K562 (cell line): ENCODE measurements at regions not wholly inside any gene's neighbourhood (a gene's known extent, or its start where the extent isn't known, plus 50 kb on each side); places are given as distances from the start of the nearest gene placed in this dataset.
A peak's percentile ranks its signal among the peaks of the same experiment; 100 is the strongest.

Experiments
- ELF2 ChIP-seq: fragments of 250-450 bp; sonication (Bioruptor Pico); IDR thresholded peaks from 2 replicates; pipeline ENCODE4 v1.5.0; 2021; ENCODE audit warnings: mild to moderate bottlenecking
- EZH2 ChIP-seq: IDR thresholded peaks from 2 replicates; pipeline ENCODE4 v1.6.1; 2012; ENCODE audit warnings: low read depth, mild to moderate bottlenecking, inconsistent platforms, low read length, borderline replicate concordance
- IRF2 ChIP-seq: sonication (generic); formaldehyde crosslinking; IDR thresholded peaks from 2 replicates; pipeline ENCODE4 v1.8.1; 2022; ENCODE audit warnings: mild to moderate bottlenecking, missing genetic modification reagents
- MCM3 ChIP-seq: fragments of 450-650 bp; IDR thresholded peaks from 2 replicates; pipeline ENCODE4 v1.6.1; 2016
- RBFOX2 ChIP-seq: fragments of 200-400 bp; formaldehyde crosslinking; IDR thresholded peaks from 2 replicates; pipeline ENCODE4 v1.6.1; 2017; ENCODE audit warnings: low read depth, mild to moderate bottlenecking, low read length, moderate library complexity
- SAP30 ChIP-seq: fragments of 200-600 bp; sonication (generic); IDR thresholded peaks from 2 replicates; pipeline ENCODE4 v1.6.1; 2012; ENCODE audit warnings: borderline replicate concordance, low read depth, mild to moderate bottlenecking, moderate library complexity, low read length, control low read depth, inconsistent platforms; ENCODE audit not compliant: insufficient read depth, poor library complexity, severe bottlenecking
- TAL1 ChIP-seq: fragments of 450-650 bp; IDR thresholded peaks from 2 replicates; pipeline ENCODE4 v1.6.1; 2016; ENCODE audit warnings: mild to moderate bottlenecking
- TSC22D4 ChIP-seq: fragments of 450-650 bp; IDR thresholded peaks from 2 replicates; pipeline ENCODE4 v1.6.1; 2016; ENCODE audit warnings: missing genetic modification characterization, missing biosample characterization, control low read depth
- ZBED1 ChIP-seq: IDR thresholded peaks from 2 replicates; pipeline ENCODE4 v1.6.1; 2014
- ZNF133 ChIP-seq: fragments of 250-450 bp; sonication (Bioruptor Pico); IDR thresholded peaks from 2 replicates; pipeline ENCODE4 v1.4.0; 2020; ENCODE audit warnings: mild to moderate bottlenecking
- TF ChIP-seq, protein P1 (sequence below): fragments of 250-450 bp; sonication (Bioruptor Pico); IDR thresholded peaks from 2 replicates; pipeline ENCODE4 v1.4.0; 2020
- TF ChIP-seq, protein P2 (sequence below): fragments of 450-650 bp; IDR thresholded peaks from 2 replicates; pipeline ENCODE4 v1.6.1; 2016; ENCODE audit warnings: low read depth
- TF ChIP-seq, protein P3 (sequence below): fragments of 250-450 bp; sonication (Bioruptor Pico); IDR thresholded peaks from 2 replicates; pipeline ENCODE4 v1.5.1; 2021; ENCODE audit warnings: mild to moderate bottlenecking

DNA sequence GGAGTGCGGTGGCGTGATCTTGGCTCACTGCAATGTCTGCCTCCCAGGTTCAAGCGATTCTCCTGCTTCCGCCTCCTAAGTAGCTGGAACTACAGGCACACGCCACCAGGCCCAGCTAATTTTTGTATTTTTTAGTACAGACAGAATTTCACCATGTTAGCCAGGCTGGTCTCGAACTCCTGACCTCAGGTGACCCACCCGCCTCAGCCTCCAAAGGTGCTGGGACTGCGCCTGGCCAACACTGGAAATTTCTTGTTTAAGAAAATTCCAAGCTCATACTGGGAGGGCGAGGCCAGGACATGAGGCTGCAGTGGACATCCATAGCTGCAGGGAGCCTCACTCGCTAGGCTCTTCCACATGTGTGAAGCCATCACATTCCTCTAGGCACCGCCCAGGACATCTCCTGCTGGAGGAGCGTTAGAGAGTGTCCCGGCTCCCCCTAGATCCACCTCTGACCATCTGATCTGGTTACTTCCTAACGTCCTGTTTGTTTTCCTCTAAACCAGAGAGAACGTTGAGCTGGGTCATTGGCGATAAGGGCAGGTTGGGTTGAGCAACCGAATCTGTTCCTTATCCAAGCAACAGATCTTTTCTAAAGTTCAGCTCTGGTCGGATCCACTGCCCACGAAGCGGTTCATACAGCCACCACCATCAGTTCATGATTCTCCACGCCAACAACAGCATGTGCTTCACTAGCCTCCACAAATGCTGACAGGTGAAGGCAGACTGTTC, 108.2 kb upstream of the MED13L start (continued):
- peak; percentile 85 for TF ChIP-seq TAL1
- peak; percentile 53; the same call in 1 of the 2 replicates for TF ChIP-seq RBFOX2
- no peak for TF ChIP-seq SAP30
- TF ChIP-seq IRF2 (CRISPR knock-in tag): no peak
- no peak for TF ChIP-seq TSC22D4 (tag)
- TF ChIP-seq, protein P1, sequence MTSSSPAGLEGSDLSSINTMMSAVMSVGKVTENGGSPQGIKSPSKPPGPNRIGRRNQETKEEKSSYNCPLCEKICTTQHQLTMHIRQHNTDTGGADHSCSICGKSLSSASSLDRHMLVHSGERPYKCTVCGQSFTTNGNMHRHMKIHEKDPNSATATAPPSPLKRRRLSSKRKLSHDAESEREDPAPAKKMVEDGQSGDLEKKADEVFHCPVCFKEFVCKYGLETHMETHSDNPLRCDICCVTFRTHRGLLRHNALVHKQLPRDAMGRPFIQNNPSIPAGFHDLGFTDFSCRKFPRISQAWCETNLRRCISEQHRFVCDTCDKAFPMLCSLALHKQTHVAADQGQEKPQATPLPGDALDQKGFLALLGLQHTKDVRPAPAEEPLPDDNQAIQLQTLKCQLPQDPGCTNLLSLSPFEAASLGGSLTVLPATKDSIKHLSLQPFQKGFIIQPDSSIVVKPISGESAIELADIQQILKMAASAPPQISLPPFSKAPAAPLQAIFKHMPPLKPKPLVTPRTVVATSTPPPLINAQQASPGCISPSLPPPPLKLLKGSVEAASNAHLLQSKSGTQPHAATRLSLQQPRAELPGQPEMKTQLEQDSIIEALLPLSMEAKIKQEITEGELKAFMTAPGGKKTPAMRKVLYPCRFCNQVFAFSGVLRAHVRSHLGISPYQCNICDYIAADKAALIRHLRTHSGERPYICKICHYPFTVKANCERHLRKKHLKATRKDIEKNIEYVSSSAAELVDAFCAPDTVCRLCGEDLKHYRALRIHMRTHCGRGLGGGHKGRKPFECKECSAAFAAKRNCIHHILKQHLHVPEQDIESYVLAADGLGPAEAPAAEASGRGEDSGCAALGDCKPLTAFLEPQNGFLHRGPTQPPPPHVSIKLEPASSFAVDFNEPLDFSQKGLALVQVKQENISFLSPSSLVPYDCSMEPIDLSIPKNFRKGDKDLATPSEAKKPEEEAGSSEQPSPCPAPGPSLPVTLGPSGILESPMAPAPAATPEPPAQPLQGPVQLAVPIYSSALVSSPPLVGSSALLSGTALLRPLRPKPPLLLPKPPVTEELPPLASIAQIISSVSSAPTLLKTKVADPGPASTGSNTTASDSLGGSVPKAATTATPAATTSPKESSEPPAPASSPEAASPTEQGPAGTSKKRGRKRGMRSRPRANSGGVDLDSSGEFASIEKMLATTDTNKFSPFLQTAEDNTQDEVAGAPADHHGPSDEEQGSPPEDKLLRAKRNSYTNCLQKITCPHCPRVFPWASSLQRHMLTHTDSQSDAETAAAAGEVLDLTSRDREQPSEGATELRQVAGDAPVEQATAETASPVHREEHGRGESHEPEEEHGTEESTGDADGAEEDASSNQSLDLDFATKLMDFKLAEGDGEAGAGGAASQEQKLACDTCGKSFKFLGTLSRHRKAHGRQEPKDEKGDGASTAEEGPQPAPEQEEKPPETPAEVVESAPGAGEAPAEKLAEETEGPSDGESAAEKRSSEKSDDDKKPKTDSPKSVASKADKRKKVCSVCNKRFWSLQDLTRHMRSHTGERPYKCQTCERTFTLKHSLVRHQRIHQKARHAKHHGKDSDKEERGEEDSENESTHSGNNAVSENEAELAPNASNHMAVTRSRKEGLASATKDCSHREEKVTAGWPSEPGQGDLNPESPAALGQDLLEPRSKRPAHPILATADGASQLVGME: no peak
- no peak for TF ChIP-seq EZH2
- no peak for TF ChIP-seq ELF2 (CRISPR knock-in tag)
- TF ChIP-seq MCM3: no peak
- TF ChIP-seq, protein P2, sequence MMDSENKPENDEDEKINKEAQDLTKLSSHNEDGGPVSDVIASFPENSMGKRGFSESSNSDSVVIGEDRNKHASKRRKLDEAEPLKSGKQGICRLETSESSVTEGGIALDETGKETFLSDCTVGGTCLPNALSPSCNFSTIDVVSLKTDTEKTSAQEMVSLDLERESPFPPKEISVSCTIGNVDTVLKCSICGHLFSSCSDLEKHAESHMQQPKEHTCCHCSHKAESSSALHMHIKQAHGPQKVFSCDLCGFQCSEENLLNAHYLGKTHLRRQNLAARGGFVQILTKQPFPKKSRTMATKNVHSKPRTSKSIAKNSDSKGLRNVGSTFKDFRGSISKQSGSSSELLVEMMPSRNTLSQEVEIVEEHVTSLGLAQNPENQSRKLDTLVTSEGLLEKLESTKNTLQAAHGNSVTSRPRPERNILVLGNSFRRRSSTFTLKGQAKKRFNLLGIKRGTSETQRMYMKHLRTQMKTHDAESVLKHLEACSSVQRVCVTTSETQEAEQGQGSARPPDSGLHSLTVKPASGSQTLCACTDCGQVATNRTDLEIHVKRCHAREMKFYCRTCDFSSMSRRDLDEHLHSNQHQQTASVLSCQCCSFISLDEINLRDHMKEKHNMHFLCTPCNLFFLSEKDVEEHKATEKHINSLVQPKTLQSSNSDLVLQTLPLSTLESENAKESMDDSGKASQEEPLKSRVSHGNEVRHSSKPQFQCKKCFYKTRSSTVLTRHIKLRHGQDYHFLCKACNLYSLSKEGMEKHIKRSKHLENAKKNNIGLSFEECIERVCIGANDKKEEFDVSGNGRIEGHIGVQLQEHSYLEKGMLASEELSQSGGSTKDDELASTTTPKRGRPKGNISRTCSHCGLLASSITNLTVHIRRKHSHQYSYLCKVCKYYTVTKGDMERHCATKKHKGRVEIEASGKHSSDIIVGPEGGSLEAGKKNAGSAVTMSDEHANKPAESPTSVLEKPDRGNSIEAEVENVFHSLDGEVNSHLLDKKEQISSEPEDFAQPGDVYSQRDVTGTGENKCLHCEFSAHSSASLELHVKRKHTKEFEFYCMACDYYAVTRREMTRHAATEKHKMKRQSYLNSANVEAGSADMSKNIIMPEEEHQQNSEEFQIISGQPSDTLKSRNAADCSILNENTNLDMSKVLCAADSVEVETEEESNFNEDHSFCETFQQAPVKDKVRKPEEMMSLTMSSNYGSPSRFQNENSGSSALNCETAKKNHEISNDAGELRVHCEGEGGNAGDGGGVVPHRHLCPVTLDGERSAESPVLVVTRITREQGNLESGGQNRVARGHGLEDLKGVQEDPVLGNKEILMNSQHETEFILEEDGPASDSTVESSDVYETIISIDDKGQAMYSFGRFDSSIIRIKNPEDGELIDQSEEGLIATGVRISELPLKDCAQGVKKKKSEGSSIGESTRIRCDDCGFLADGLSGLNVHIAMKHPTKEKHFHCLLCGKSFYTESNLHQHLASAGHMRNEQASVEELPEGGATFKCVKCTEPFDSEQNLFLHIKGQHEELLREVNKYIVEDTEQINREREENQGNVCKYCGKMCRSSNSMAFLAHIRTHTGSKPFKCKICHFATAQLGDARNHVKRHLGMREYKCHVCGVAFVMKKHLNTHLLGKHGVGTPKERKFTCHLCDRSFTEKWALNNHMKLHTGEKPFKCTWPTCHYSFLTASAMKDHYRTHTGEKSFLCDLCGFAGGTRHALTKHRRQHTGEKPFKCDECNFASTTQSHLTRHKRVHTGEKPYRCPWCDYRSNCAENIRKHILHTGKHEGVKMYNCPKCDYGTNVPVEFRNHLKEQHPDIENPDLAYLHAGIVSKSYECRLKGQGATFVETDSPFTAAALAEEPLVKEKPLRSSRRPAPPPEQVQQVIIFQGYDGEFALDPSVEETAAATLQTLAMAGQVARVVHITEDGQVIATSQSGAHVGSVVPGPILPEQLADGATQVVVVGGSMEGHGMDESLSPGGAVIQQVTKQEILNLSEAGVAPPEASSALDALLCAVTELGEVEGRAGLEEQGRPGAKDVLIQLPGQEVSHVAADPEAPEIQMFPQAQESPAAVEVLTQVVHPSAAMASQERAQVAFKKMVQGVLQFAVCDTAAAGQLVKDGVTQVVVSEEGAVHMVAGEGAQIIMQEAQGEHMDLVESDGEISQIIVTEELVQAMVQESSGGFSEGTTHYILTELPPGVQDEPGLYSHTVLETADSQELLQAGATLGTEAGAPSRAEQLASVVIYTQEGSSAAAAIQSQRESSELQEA: no peak
- no peak for TF ChIP-seq ZNF133 (CRISPR knock-in tag)
- no peak for TF ChIP-seq ZBED1
- TF ChIP-seq, protein P3, sequence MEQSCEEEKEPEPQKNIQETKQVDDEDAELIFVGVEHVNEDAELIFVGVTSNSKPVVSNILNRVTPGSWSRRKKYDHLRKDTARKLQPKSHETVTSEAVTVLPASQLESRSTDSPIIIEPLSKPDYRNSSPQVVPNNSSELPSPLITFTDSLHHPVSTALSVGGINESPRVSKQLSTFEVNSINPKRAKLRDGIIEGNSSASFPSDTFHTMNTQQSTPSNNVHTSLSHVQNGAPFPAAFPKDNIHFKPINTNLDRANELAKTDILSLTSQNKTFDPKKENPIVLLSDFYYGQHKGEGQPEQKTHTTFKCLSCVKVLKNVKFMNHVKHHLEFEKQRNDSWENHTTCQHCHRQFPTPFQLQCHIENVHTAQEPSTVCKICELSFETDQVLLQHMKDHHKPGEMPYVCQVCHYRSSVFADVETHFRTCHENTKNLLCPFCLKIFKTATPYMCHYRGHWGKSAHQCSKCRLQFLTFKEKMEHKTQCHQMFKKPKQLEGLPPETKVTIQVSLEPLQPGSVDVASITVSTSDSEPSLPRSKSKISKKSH: no peak
